Esophagus squamous epithelium (tissue), 4 donors: ENCODE measurements at regions not wholly inside any gene's neighbourhood (a gene's known extent, or its start where the extent isn't known, plus 50 kb on each side); places are given as distances from the start of the nearest gene placed in this dataset.

Experiments used
- POLR2A ChIP-seq, 4 donors: fragments of 450-650 bp; IDR thresholded peaks; one replicate each; pipeline ENCODE4 v1.6.1; 2017; ENCODE audit warnings: antibody characterized with exemption in 4 of 4, mild to moderate bottlenecking in 4 of 4, moderate library complexity in 3 of 4
- TF ChIP-seq, protein P1 (sequence below), 6 experiments: fragments of 450-650 bp in 4 of 6; fragments of 200-600 bp in 2 of 6; sonication (generic) in 2 of 6; IDR thresholded peaks; one replicate each; pipeline ENCODE4 v1.5.1; 2016 to 2019; ENCODE audit warnings: antibody characterized with exemption in 6 of 6, mild to moderate bottlenecking in 4 of 6, moderate library complexity in 4 of 6

DNA sequence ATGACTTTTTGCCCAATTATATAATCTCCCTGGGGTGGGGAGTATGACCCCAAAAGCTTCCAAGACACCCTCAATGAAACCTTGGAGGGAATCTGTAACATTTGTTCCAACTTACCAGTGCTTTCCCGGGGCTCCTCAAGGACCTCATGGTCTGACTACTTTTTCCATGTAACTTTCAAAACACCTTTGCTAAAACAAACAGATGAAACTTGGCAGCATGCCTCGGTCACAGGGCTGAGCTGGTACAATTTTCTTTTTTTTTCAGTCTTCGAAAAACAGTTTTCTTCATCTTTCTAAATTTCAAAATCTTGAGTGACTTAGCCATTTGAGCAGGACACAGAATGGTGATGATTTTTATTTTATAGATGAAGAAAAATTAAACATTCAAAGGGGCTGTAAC, 241.2 kb downstream of the BMP7 start:
- TF ChIP-seq POLR2A (IDR thresholded peaks at IDR 0.05), result no peak
- TF ChIP-seq, protein P1, sequence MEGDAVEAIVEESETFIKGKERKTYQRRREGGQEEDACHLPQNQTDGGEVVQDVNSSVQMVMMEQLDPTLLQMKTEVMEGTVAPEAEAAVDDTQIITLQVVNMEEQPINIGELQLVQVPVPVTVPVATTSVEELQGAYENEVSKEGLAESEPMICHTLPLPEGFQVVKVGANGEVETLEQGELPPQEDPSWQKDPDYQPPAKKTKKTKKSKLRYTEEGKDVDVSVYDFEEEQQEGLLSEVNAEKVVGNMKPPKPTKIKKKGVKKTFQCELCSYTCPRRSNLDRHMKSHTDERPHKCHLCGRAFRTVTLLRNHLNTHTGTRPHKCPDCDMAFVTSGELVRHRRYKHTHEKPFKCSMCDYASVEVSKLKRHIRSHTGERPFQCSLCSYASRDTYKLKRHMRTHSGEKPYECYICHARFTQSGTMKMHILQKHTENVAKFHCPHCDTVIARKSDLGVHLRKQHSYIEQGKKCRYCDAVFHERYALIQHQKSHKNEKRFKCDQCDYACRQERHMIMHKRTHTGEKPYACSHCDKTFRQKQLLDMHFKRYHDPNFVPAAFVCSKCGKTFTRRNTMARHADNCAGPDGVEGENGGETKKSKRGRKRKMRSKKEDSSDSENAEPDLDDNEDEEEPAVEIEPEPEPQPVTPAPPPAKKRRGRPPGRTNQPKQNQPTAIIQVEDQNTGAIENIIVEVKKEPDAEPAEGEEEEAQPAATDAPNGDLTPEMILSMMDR (IDR thresholded peaks at IDR 0.05), result no peak
